Parathyroid adenoma (tissue), 2 donors: ENCODE measurements at regions not wholly inside any gene's neighbourhood (a gene's known extent, or its start where the extent isn't known, plus 50 kb on each side); places are given as distances from the start of the nearest gene placed in this dataset.
A peak's percentile ranks its signal among the peaks of the same experiment; 100 is the strongest.

Experiments used
- H2AFZ ChIP-seq: fragments of 300-600 bp; sonication (generic); one replicate; pipeline ENCODE4 v1.7.0; 2017; ENCODE audit warnings: antibody characterized with exemption, mild to moderate bottlenecking
- H3K27ac ChIP-seq: fragments of 300-600 bp; sonication (generic); one replicate; pipeline ENCODE4 v1.7.0; 2017
- H3K27me3 ChIP-seq: fragments of 300-600 bp; sonication (generic); one replicate; pipeline ENCODE4 v1.7.0; 2017; ENCODE audit warnings: low read length; ENCODE audit not compliant: control insufficient read depth, insufficient read depth
- H3K36me3 ChIP-seq: fragments of 300-600 bp; sonication (generic); one replicate; pipeline ENCODE4 v1.7.0; 2017; ENCODE audit warnings: low read length; ENCODE audit not compliant: control insufficient read depth, insufficient read depth
- H3K4me1 ChIP-seq: fragments of 300-600 bp; sonication (generic); one replicate; pipeline ENCODE4 v1.7.0; 2017; ENCODE audit warnings: control low read depth
- H3K4me2 ChIP-seq: fragments of 300-600 bp; sonication (generic); one replicate; pipeline ENCODE4 v1.7.0; 2017; ENCODE audit warnings: low read length
- H3K4me3 ChIP-seq: fragments of 300-600 bp; sonication (generic); one replicate; pipeline ENCODE4 v1.7.0; 2017; ENCODE audit warnings: low read depth, low read length
- H3K79me2 ChIP-seq: fragments of 300-600 bp; sonication (generic); one replicate; pipeline ENCODE4 v1.7.0; 2017; ENCODE audit warnings: control low read depth
- H3K9ac ChIP-seq: fragments of 300-600 bp; sonication (generic); one replicate; pipeline ENCODE4 v1.7.0; 2017; ENCODE audit warnings: mild to moderate bottlenecking
- H3K9me3 ChIP-seq: fragments of 300-600 bp; sonication (generic); one replicate; pipeline ENCODE4 v1.7.0; 2017; ENCODE audit warnings: low read length; ENCODE audit not compliant: control insufficient read depth
- CTCF ChIP-seq: fragments of 300-600 bp; sonication (generic); IDR thresholded peaks from one replicate; pipeline ENCODE4 v1.7.0; 2017; ENCODE audit warnings: antibody characterized with exemption, mild to moderate bottlenecking
- donor health status: primary hyperparathyroidism.

DNA sequence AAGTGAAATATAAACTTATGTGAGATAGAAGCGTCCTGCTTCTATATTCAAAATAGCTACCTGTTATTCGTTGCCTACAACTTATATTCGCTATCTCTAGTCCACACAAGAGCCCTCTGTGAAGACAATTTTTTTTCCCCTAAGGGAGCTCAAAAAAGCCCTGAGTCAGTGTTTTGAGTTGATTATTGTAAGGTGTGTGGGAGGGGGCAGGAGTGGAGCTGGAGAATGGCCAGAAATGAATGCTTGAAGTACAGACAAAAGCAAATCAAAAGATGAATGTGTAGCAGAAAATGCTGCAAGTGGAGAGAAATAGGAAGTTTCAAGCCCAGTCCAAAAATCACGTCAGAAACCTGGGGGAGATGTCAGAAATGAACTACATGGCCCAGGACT lies 655.0 kb upstream of the LCORL start:
- peak overlapping the region; percentile 11 for H3K4me2 ChIP-seq
- H3K4me1 ChIP-seq = no peaks in the 10 kb centered on the region
- H3K27ac ChIP-seq = no peak overlapping the region
- no peaks in the 10 kb centered on the region for H3K36me3 ChIP-seq
- no peaks in the 10 kb centered on the region for H3K9me3 ChIP-seq
- H2AFZ ChIP-seq = no peak overlapping the region
- H3K27me3 ChIP-seq = no peaks in the 10 kb centered on the region
- H3K4me3 ChIP-seq = no peak overlapping the region
- H3K9ac ChIP-seq = no peak overlapping the region
- H3K79me2 ChIP-seq = no peaks in the 10 kb centered on the region
- TF ChIP-seq CTCF = no peak

GRCh38 chr4:18675586-18676525 lies 654.3 kb upstream of the LCORL start:
- no peaks in the 10 kb centered on the region for H3K4me1 ChIP-seq
- H3K27ac ChIP-seq = no peak overlapping the region
- no peak overlapping the region for H3K4me3 ChIP-seq
- H3K9me3 ChIP-seq = no peaks in the 10 kb centered on the region
- H3K27me3 ChIP-seq = no peaks in the 10 kb centered on the region
- H3K9ac ChIP-seq = no peak overlapping the region
- H2AFZ ChIP-seq = no peak overlapping the region
- H3K36me3 ChIP-seq = no peaks in the 10 kb centered on the region
- H3K4me2 ChIP-seq = no peak overlapping the region
- H3K79me2 ChIP-seq = no peaks in the 10 kb centered on the region
- TF ChIP-seq CTCF = no peak

DNA sequence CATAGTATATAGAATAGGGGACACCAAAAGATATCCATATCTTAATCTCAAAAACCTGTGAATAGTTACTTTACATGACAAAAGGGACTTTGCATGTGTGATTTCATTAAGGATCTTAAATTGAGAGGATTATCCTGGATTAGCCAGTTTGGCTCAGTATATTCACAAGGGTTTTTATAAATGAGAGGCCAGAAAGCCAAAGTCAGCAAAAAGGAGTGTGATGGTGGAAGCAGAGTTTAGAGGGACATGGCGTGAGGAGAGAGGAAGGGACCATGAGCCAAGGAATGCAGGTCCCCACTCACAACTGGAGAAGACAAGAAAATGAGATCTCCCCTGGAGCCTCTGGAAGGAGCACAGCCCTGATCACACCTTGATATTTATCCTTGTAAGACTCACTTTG lies 648.5 kb upstream of the LCORL start:
- Histone ChIP-seq H3K4me2 (no peak overlapping the region), H2AFZ (no peak overlapping the region), H3K4me3 (no peak overlapping the region), H3K9ac (no peak overlapping the region), H3K79me2 (no peaks in the 10 kb centered on the region), H3K9me3 (no peaks in the 10 kb centered on the region), H3K36me3 (no peaks in the 10 kb centered on the region), H3K27me3 (no peaks in the 10 kb centered on the region), H3K4me1 (no peaks in the 10 kb centered on the region), H3K27ac (no peak overlapping the region)
- TF ChIP-seq CTCF = no peak

GRCh38 chr4:18669390-18669789 lies 647.8 kb upstream of the LCORL start:
- no peak overlapping the region for H3K4me3 ChIP-seq

More at GRCh38 chr4:18669390-18669789, 647.8 kb upstream of the LCORL start:
- Histone ChIP-seq H2AFZ (no peak overlapping the region), H3K4me1 (no peaks in the 10 kb centered on the region), H3K27me3 (no peaks in the 10 kb centered on the region), H3K36me3 (no peaks in the 10 kb centered on the region), H3K4me2 (no peak overlapping the region), H3K79me2 (no peaks in the 10 kb centered on the region), H3K9ac (no peak overlapping the region), H3K27ac (no peak overlapping the region), H3K9me3 (no peaks in the 10 kb centered on the region)
- TF ChIP-seq CTCF = no peak
